NCI-H1436 treated with DMSO at 0.1 percent for 48 hours (cell line): ENCODE measurements at regions not wholly inside any gene's neighbourhood (a gene's known extent, or its start where the extent isn't known, plus 50 kb on each side); places are given as distances from the start of the nearest gene placed in this dataset.

Experiments
- DNase-seq: peaks from one replicate; lab custom pipeline; 2025; lab: John Stamatoyannopoulos, UW

- no peak for DNase-seq
Observed at GRCh38 chr6:132974122-132974521, 159.8 kb downstream of the RPS12 start.

GRCh38 chr6:132977413-132977812, 163.0 kb downstream of the RPS12 start:
- no peak for DNase-seq

GRCh38 chr6:132978685-132979084, 164.3 kb downstream of the RPS12 start:
- DNase-seq = no peak

GRCh38 chr6:132993738-132994137, 179.4 kb downstream of the RPS12 start:
- DNase-seq = no peak

GRCh38 chr6:132995009-132995408, 180.6 kb downstream of the RPS12 start:
- no peak for DNase-seq

GRCh38 chr6:132995432-132995831, 181.1 kb downstream of the RPS12 start:
- no peak for DNase-seq

- DNase-seq = no peak
Observed at GRCh38 chr6:132998418-132998817, 184.0 kb downstream of the RPS12 start.

GRCh38 chr6:133001040-133001565, 186.7 kb downstream of the RPS12 start:
- DNase-seq = no peak

- DNase-seq = no peak
Observed at GRCh38 chr6:133004304-133004884, 190.0 kb downstream of the RPS12 start.

- DNase-seq = no peak
Observed at GRCh38 chr6:133012774-133013173, 198.4 kb downstream of the RPS12 start.

- DNase-seq = no peak
Observed at GRCh38 chr6:133016631-133017030, 202.3 kb downstream of the RPS12 start.

GRCh38 chr6:133017581-133017980, 203.2 kb downstream of the RPS12 start:
- DNase-seq = no peak

- DNase-seq = no peak
Observed at GRCh38 chr6:133026705-133027104, 212.3 kb downstream of the RPS12 start.

- no peak for DNase-seq
Observed at GRCh38 chr6:133033263-133033662, 207.9 kb upstream of the EYA4 start.

GRCh38 chr6:133034509-133035206, 206.5 kb upstream of the EYA4 start:
- no peak for DNase-seq

- DNase-seq = no peak
Observed at GRCh38 chr6:133040094-133040802, 200.9 kb upstream of the EYA4 start.

- no peak for DNase-seq
Observed at GRCh38 chr6:133040803-133041419, 200.2 kb upstream of the EYA4 start.

- DNase-seq = no peak
Observed at GRCh38 chr6:133042550-133043120, 198.5 kb upstream of the EYA4 start.

GRCh38 chr6:133046576-133046975, 194.6 kb upstream of the EYA4 start:
- no peak for DNase-seq

- no peak for DNase-seq
Observed at GRCh38 chr6:133047065-133047665, 194.0 kb upstream of the EYA4 start.

GRCh38 chr6:133047706-133048105, 193.5 kb upstream of the EYA4 start:
- no peak for DNase-seq

- DNase-seq = no peak
Observed at GRCh38 chr6:133051240-133051639, 189.9 kb upstream of the EYA4 start.
